ENCODE measurements at regions not wholly inside any gene's neighbourhood (a gene's known extent, or its start where the extent isn't known, plus 50 kb on each side); places are given as distances from the start of the nearest gene placed in this dataset.

- DNase-seq (no peak), ATAC-seq (ENCODE audit: poor library complexity) (no peak)
- intact Hi-C loops (cut with DNase I), result no loop called here
Measured at GRCh38 chr9:30697958-30698357, 1686.5 kb upstream of the ACO1 start.

GRCh38 chr9:30711591-30711990 lies 1672.9 kb upstream of the ACO1 start:
- intact Hi-C loops (cut with DNase I), result no loop called here
- ATAC-seq (ENCODE audit: poor library complexity), result no peak

GRCh38 chr9:30713243-30713642 lies 1671.2 kb upstream of the ACO1 start:
- no peak for DNase-seq
- intact Hi-C loops (cut with DNase I), result no loop called here
- ATAC-seq (ENCODE audit: poor library complexity), result no peak

More at GRCh38 chr9:30711591-30711990, 1672.9 kb upstream of the ACO1 start:
- DNase-seq, result no peak

GRCh38 chr9:30714389-30714788 lies 1670.1 kb upstream of the ACO1 start:
- ATAC-seq (ENCODE audit: poor library complexity) (no peak), DNase-seq (no peak)
- intact Hi-C loops (cut with DNase I), result no loop called here

GRCh38 chr9:30718483-30718882 lies 1666.0 kb upstream of the ACO1 start:
- DNase-seq (no peak), ATAC-seq (ENCODE audit: poor library complexity) (no peak)
- intact Hi-C loops (cut with DNase I), result no loop called here

GRCh38 chr9:30722065-30722464 lies 1662.4 kb upstream of the ACO1 start:
- ATAC-seq (ENCODE audit: poor library complexity) (no peak), DNase-seq (no peak)
- intact Hi-C loops (cut with DNase I), result no loop called here

GRCh38 chr9:30723656-30724055 lies 1660.8 kb upstream of the ACO1 start:
- ATAC-seq (ENCODE audit: poor library complexity) (no peak), DNase-seq (no peak)
- intact Hi-C loops (cut with DNase I), result no loop called here

- ATAC-seq (ENCODE audit: poor library complexity) (no peak), DNase-seq (no peak)
- intact Hi-C loops (cut with DNase I), result no loop called here
Measured at GRCh38 chr9:30732060-30732459, 1652.4 kb upstream of the ACO1 start.

- intact Hi-C loops (cut with DNase I), result no loop called here
- DNase-seq, result no peak
- no peak for ATAC-seq (ENCODE audit: poor library complexity)
Measured at GRCh38 chr9:30744871-30745270, 1639.6 kb upstream of the ACO1 start.

GRCh38 chr9:30746589-30746988 lies 1637.9 kb upstream of the ACO1 start:
- ATAC-seq (ENCODE audit: poor library complexity), result no peak
- intact Hi-C loops (cut with DNase I), result no loop called here

GRCh38 chr9:30757723-30758122 lies 1626.7 kb upstream of the ACO1 start:
- ATAC-seq (ENCODE audit: poor library complexity) (no peak), DNase-seq (no peak)
- intact Hi-C loops (cut with DNase I), result no loop called here

More at GRCh38 chr9:30746589-30746988, 1637.9 kb upstream of the ACO1 start:
- DNase-seq, result no peak

GRCh38 chr9:30758726-30759446 lies 1625.6 kb upstream of the ACO1 start:
- ATAC-seq (ENCODE audit: poor library complexity) (no peak), DNase-seq (peak; percentile 17)
- intact Hi-C loops (cut with DNase I), result no loop called here

- DNase-seq (no peak), ATAC-seq (ENCODE audit: poor library complexity) (no peak)
- intact Hi-C loops (cut with DNase I), result no loop called here
Measured at GRCh38 chr9:30765318-30765717, 1619.1 kb upstream of the ACO1 start.

- intact Hi-C loops (cut with DNase I), result no loop called here
- no peak for ATAC-seq (ENCODE audit: poor library complexity)
- DNase-seq, result no peak
Measured at GRCh38 chr9:30771163-30771708, 1613.2 kb upstream of the ACO1 start.

GRCh38 chr9:30771760-30772159 lies 1612.7 kb upstream of the ACO1 start:
- DNase-seq, result no peak
- intact Hi-C loops (cut with DNase I), result no loop called here
- ATAC-seq (ENCODE audit: poor library complexity), result no peak

GRCh38 chr9:30773427-30773826 lies 1611.0 kb upstream of the ACO1 start:
- intact Hi-C loops (cut with DNase I), result no loop called here
- ATAC-seq (ENCODE audit: poor library complexity), result no peak
- no peak for DNase-seq

GRCh38 chr9:30774326-30774725 lies 1610.1 kb upstream of the ACO1 start:
- peak; percentile 17 for DNase-seq
- ATAC-seq (ENCODE audit: poor library complexity), result no peak
- intact Hi-C loops (cut with DNase I), result no loop called here

- intact Hi-C loops (cut with DNase I), result no loop called here
- ATAC-seq (ENCODE audit: poor library complexity) (no peak), DNase-seq (no peak)
Measured at GRCh38 chr9:30775236-30775635, 1609.2 kb upstream of the ACO1 start.

GRCh38 chr9:30796764-30797163 lies 1587.7 kb upstream of the ACO1 start:
- ATAC-seq (ENCODE audit: poor library complexity), result no peak
- DNase-seq, result no peak
- intact Hi-C loops (cut with DNase I), result no loop called here

- ATAC-seq (ENCODE audit: poor library complexity), result no peak
- intact Hi-C loops (cut with DNase I), result no loop called here
- no peak for DNase-seq
Measured at GRCh38 chr9:30799527-30800101, 1584.8 kb upstream of the ACO1 start.

Data from Right ventricle myocardium superior (tissue), 1 donor.